GM21526 (cell line): ENCODE measurements at regions not wholly inside any gene's neighbourhood (a gene's known extent, or its start where the extent isn't known, plus 50 kb on each side); places are given as distances from the start of the nearest gene placed in this dataset.

Experiments
- ATAC-seq: cut with Tn5 transposase; IDR thresholded peaks from one replicate; pipeline ENCODE4 v1.9.1; 2021; ENCODE audit warnings: moderate library complexity; ENCODE audit not compliant: unreplicated experiment, low FRiP score

DNA sequence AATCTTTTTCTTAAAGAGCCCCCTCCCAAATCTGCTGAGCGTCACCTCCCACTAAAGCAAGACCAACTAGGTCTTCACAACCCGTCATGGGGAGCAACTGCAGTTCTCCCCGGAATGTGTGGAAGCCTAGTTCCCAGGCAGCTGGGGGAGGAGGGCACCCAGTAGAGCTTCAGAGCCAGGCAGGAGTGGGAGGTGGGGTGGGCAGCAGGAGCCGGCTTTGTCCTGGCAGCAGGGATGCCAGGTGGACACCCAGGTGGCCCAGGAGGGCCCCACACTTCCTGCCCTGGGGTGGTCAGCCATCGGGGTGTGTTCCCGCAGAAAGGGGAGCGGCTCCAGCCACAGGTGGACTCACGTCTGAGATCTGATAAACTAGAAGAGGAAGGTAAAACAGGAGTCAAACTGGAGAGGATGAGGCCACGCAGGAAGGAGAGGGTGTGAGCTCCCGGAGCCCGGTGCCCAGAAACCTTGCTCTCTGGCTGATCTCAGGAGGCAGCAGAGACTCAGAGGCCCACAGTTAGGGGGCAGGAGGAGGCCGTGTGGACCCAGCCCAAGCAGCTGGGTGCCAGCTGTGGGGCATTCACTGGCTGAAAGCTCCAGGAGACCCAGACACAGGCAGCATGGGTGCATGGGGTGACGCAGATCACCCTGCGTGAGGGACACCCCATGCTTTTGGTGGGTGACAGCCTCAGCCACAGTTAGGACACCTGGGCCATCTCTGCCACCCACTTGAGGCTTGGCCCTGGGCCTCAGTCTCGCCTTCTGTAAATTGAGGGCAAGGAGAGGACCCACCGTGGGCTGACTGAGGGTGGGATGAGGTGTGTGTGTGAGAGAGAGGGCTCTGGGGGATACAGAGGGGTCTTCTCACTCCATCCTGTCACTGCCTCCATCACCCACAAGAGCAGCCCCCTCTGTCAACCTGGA is 260.8 kb upstream of the TNRC6C start:
- no peak for ATAC-seq

DNA sequence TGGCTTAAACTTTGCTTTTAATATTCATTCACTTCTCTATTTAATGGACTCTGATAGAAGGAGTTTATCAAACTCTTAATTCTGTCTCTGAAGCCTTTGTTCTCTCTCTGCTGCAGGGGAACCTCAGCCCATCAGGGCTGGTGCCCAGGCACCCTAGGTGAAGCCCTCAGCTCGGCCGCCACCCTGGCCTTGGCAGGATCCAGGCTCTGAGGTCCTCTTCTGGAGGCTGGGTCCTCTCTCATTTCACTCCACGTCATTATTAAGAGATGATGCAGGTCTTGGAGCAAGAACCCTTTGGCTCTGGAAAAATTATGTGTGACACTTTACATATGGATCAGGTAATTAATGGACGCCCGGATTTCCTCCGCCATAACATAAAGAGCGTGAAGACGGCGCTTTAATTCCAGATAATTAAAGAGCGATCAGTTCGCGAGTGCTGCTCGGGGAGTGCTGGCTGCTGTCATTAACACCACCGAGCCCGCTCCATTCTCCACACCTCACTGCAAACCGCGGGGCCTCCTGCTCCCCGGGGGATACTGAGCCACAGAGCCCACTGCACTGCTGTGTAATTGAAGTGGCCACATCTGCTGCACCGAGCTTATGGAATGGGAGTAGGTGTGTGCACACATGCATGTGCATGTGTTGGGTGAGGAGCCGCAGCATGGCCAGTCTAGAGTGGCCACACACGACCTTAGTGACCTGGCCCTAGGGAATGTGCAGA is 259.4 kb upstream of the TNRC6C start:
- ATAC-seq, result no peak

DNA sequence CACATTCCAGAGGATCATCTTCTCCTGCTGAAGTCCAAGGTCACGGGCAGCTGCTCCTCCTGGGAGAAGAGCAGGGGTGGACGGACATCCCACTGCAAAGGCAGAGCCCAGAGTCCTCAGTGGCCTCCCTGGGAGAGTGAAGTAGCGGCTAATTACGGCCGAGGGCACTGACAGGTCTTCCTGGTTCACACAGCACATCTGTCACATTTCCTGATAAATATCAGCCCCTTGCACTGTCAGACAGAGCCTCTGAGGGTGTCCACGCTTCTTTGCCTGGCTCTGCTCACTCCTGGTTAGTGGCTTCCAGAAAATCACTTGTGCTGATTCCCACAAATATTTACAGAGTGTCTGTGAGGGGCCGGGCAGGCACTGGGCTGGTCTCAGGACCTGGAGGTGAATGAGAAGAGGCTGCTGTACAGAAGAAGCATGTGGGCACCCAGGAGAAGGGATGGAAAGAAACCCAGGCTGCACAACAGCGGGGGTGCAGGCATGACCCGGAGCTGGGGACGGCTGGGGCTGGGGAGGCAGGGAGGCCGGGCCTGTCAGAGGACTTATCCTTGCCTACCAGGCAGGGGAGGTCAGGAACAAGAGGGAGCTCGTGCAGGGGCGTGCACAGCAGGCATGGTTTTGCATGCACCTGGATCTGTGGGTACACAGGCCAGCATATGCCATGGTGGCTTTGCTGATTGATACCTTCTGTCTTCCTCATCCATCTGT is 258.2 kb upstream of the TNRC6C start:
- no peak for ATAC-seq

DNA sequence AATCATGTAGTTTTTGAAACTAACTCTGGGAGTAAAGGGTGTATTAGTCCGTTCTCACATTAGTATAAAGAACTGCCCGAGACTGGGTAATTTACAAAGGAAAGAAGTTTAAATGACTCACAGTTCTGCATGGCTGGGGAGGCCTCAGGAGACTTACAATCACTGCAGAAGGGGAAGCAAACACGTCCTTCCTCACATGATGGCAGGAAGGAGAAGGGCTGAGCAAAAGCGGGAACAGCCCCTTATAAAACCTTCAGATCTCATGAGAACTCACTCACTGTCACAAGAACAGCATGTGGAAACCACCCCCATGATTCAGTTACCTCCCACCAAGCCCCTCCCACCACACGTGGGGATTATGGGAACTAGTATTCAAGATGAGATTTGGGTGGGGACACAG is 256.5 kb upstream of the TNRC6C start:
- no peak for ATAC-seq

DNA sequence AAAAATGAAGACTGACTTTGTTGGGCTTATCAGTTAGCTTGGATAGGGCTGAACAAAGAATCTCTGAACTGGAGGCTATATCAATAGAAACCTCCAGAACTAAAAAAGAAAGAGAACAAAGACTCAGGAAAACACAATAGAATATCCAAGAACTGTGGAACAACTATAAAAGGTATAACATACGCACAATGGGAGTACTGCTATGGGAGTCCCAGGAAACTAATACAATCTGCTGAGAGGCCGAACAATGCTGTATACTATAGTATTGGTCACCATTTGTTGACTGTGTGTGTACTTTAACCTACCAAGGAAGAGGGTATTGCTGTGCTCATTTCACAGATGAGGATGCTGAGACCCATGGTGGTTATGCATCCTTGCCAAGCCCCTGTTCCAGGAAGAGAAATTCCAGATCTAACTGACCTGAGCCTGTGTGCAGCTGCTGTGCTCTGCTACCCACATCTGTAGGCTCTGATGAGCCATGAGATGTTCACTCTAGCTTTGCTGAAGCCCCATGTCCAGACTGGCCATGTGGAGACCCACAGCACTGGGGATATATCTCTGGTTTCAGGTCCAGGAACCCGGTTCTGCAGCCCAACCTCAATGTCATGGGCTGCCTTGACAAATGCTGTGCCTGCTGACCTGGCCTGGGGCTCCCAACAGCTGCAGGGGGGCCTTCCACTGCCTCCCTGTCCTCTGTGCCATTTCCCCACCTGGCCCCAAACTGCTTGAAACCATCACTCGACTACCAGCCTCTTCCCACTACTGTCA is 254.3 kb upstream of the TNRC6C start:
- no peak for ATAC-seq

DNA sequence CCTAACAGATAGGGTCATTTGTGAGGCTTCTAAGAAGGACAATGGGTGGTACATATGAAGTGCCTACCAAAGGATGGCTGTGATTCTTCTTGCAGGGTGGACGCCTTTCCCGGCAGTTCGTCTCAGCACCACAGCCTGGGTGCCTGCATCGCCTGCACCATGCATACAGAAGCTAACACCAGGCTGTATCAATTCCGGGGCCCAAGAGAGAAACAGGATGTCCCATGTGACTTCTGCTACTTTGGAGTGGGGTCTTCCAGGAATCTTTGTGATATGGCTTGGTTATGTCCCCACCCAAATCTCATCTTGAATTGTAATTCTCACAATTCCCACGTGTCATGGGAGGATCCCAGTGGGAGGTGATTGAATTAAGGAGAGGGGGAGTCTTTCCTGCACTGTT is 251.6 kb upstream of the TNRC6C start:
- no peak for ATAC-seq

DNA sequence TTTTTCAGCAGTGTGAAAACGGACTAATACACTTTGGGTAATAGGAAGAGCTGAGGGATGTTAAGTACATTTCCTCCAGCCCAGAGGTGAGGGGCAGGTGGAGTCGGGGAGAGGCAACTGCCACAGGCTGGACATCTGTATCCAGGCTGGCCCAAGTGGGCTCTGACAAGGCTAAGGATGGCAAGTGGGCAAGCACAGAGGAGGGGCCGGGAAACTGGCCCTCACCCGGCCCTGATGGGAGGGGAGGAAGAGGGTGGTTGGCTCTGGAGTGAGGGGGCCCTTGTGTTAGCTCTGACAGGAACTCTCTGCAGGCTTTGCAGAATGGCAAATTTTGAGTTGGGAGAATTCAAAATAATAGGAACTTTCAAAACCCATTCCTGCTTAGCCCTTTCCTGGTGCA is 251.0 kb upstream of the TNRC6C start:
- ATAC-seq, result no peak

DNA sequence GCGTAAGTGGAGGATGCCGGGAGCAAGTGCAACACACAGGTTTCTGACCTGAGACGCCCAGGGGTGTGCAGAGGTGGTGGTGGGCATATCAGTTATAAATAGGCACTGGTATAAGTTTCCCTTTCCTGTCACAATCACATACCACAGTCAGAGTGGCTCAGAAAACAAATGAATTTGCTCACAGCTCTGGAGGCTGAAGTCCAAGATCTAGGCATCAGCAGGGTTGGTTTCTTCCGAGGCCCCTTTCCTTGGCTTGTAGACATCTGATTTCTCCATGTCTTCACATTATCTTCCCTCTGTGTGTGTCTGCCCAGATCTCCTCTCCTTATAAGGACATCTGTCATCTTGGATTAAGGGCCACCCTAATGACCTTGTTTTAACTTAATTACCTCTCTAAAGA is 250.5 kb upstream of the TNRC6C start:
- ATAC-seq, result no peak

DNA sequence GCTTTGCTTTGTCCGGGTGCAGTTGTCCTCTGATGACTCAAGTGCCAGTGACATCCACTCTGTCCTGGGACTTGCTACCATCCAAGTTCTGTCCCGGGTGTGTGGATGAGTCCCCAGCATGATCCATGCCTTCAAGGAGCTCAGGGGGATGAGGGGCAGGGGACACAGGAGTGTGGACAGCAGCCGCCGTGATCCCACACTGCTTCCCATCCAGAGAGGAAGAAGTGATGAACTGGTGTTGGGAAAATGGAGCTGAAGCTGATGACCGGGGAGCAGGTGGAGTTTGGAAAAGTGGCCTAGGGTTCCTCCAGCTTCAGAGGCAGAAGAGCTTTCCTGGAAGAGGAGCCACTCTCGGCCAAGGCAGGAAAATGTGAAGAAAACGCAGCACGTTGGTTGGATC is 249.6 kb upstream of the TNRC6C start:
- no peak for ATAC-seq

DNA sequence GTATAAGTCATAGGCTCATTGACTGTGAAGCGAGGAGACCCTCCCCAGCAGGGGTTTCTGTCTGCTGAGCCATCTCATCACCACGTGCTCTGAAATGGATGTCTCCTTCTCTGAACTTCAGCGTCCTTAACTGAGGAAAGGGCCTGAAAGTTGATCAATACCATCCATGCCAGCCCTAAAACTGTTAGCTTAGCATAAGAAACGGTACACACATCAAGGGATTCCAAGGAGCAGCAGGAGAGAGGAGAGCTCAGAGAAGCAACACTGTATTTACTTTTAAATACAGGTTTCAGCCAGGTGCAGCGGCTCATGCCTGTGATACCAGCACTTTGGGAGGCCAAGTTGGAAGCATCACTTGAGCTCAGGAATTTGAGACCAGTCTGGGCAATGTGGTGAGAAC is 248.9 kb upstream of the TNRC6C start:
- no peak for ATAC-seq

DNA sequence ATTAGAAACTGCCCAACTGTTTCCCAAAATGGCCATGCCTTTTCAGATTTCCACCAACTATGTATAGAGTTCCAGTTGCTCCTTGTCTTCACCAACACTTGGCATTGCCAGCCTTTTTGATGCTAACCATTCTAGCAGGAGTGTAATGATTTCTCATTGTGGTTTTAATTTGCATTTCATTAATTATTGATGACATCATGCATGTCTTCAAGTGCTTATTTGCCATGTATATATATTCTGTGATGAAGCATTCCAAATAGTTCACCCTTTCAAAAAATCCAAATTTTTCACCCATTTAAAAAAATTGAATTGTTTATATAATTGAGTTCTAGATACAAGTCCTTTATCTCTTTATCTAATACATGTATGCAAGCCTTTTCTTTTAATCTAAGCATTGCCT is 245.9 kb upstream of the TNRC6C start:
- ATAC-seq, result no peak

DNA sequence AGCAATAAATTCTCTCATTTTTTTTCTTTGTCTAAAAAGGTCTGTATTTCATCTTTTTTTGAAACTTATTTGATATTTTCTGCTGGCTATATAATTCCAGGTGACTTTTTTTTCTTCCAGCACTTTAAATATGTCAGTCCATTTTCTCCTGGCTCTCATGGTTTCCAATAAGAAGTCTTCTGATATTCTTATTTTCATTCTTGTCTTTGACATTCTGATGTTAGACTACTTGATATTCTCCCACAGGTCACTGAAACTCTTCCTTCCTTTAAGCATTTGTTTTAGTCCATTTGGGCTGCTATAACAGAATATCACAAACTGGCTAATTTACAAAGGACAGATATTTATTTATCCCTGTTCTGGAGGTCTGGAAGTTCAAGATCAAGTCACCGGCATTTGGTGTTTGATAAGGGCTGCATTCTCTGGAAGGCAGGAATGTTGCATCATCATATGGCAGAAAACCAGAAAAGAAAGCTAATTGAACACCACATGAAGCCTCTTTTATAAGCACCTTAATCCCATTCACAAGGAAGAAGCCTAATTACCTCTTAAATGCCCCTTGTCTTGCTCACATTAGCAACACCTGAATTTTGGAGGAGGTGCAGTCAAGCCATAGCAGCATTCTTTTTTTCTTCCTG is 242.1 kb upstream of the TNRC6C start:
- no peak for ATAC-seq

DNA sequence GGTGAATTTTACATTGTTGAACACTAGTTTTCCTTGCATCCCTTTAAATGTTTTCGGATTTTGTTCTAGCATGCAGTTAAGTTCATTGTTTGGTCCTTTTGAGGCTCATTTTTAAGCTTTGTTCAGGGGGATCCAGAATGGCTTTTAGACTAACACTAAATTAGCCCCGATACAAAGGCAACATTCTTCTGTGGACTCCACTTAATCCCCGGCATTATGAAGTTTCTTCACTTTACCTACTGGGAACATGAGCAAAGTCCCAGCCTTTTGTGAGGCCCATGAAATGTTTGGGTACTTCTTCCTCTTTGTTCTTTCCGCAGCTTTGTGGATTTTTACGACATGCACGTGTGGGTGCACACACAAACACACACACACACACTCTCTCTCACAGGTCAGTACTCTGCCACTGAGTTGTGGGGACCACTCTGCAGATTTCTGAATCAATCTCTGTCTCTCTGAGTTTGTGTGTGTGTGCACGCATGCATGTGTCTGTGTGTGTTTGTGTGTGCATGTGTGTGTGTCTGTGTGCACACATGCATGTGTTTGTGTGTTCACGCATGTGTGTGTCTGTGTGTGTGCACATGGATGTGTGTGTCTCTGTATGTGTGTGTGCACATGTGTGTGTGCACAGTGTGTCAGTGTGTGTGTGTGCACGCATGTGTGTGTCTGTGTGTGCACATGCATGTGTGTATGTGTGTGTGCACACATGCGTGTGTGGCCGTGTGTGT is 240.4 kb upstream of the TNRC6C start:
- no peak for ATAC-seq

DNA sequence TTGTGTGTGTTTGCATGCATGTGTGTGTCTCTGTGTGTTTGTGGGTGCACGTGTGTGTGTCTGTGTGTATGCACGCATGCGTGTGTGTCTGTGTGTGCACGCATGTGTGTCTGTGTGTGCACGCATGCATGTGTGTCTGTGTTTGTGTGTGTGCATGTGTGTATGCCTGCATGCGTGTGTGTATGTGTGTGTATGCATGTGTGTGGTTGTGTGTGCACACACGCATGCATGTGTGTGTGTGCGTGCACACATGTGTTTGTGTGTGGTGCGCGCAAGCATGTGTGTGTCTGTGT is 239.9 kb upstream of the TNRC6C start:
- no peak for ATAC-seq

DNA sequence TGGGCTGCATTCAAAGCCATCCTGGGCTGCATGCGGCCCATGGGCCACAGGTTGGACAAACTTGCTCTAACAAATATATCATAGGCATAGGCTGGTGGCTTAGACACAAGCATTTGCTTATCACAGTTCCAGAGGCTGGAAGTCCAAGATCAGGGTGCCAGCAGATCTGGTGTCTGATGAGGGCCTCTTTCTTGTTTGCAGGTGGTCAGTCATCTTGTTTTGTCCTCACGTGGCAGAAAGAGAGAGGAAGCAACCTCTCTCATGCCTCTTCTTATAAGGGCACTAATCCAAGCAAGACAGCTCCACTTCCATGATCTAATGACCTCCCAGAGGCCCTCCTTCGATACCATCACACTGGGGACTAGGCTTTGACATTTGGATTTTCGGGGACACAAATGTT is 238.7 kb upstream of the TNRC6C start:
- ATAC-seq, result no peak

DNA sequence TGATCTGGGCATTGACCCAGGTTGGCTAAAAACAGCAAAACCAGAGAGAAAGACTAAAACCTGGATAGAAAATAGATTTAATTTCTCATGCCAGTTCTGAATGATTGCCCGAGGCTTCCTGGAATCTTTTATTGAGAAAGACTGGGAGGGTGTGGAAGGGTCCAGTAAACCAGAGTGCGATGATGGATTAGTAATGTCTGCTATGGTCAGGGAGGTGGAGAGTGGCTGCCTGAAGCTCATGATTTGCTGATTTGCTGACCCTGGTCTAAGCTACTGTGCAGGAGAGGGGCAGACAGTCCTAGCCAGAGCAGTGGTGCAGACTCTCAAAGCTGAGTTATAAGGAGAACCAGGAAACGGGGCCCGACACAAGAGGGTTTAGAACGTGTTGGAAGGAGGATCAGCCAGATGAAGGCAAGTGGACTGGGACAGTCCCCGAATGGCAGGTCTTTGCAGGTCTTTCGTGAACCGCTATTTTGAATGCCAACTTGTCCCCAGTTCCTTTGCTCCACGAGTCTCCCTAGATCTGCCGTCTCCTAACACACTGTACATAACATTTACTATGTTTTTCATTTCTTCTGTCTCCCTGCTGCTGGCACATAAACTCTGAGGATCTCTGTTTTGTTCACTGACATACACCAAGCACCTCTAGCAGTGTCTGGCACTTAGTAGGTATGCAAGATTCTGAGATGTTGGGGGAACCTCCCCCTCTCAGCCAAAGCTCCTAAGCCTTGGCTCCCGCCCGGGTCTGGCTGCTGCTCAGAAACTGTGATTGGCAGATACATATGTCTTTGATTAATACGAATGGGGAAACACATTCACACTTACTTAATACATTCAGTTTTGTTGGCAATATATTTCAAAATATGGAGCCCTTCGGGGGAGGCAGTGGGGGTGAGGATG is 237.3 kb upstream of the TNRC6C start:
- no peak for ATAC-seq

DNA sequence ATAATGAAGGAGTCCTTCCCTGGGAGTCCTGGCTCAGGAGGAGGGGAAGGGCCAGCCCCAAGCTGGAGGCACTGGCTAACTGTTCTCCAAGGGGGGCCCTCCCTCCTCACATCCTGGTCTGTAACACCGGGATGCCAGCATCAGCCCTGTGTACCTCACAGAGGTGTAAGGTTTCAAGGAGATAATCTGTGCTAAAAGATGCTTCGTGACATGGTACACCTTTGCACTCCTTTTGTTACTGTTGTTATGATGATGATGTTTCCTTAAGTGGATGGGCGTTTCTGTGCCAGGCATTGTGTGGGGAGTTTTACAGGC is 236.7 kb upstream of the TNRC6C start:
- no peak for ATAC-seq

DNA sequence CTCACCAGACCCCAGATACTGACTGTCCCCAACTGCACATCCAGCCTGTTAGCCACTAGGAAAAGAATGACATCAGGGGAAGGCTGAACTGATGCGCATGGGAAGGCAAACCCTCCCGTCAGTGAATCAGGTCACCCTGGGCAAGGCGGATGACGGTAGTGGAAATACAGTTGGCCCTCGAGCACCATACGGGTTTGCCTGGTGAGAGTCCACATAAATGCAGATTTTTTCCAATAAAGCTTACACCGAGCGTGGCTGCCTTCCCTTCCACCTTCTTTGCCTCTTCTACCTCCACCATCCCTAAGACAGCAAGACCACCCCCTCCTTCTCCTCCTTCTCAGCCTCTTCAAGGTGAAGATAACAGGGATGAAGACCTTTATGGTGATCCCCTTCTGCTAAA is 236.1 kb upstream of the TNRC6C start:
- ATAC-seq, result no peak
